ENCODE measurements at regions not wholly inside any gene's neighbourhood (a gene's known extent, or its start where the extent isn't known, plus 50 kb on each side); places are given as distances from the start of the nearest gene placed in this dataset.

DNA sequence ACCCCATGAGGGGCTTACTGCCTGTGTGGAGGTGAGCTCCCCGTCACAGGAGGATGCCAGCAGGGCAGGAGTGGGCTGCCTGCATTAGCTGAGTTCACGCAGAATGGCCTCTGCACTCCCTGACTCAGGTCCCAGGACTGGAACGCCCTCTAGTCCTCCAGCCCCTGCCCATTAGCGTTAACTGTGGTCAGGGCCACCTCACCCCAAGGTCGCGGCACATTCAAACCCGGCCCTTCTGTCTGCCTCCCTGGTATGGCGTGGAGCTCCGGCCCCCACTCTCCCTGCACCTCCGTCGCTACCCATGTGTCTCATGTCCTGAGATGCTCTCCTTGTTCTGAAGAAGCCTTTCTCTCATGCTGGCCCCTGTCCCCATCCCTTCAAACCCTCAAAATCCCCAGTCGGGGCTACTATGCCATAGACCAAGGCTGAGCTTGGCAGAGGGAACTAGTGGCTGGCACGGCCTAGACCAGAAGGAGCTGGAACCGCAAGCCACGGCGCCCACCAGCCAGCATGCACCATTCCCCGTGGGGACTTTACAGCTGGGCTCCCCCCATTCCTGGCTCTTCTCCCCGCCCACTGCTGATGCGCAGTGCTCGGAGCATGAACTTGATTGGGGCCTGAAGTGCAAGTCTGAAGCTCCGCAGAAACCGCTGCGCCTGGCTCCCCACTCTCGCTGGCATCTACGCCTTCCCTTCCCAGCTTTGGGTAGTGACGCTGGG is 79.5 kb upstream of the RTL6 start:
- TF ChIP-seq, protein P1, sequence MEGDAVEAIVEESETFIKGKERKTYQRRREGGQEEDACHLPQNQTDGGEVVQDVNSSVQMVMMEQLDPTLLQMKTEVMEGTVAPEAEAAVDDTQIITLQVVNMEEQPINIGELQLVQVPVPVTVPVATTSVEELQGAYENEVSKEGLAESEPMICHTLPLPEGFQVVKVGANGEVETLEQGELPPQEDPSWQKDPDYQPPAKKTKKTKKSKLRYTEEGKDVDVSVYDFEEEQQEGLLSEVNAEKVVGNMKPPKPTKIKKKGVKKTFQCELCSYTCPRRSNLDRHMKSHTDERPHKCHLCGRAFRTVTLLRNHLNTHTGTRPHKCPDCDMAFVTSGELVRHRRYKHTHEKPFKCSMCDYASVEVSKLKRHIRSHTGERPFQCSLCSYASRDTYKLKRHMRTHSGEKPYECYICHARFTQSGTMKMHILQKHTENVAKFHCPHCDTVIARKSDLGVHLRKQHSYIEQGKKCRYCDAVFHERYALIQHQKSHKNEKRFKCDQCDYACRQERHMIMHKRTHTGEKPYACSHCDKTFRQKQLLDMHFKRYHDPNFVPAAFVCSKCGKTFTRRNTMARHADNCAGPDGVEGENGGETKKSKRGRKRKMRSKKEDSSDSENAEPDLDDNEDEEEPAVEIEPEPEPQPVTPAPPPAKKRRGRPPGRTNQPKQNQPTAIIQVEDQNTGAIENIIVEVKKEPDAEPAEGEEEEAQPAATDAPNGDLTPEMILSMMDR (IDR thresholded peaks at IDR 0.05), result no peak
- TF ChIP-seq POLR2A (IDR thresholded peaks at IDR 0.05), result no peak
